CD14-positive monocyte (primary cell): ENCODE measurements at regions not wholly inside any gene's neighbourhood (a gene's known extent, or its start where the extent isn't known, plus 50 kb on each side); places are given as distances from the start of the nearest gene placed in this dataset.

Experiments
- DNase-seq, 3 donors: peaks; one replicate each; pipeline ENCODE4 v3.0.0-alpha.2; 2011 to 2022
- H2AFZ ChIP-seq: 2 replicates; pipeline ENCODE4 v1.6.0; 2012; ENCODE audit warnings: mild to moderate bottlenecking, low read depth, low read length, inconsistent platforms; ENCODE audit not compliant: insufficient read depth, poor library complexity, severe bottlenecking
- H3K27ac ChIP-seq, 2 donors: 1 replicate in 1 of 2; 2 replicates in 1 of 2; pipeline ENCODE4 v1.5.1; 2012 to 2013; ENCODE audit warnings: low read length in 2 of 2, control low read depth in 1 of 2, inconsistent platforms in 1 of 2, low read depth in 1 of 2, mild to moderate bottlenecking in 1 of 2
- H3K27me3 ChIP-seq, 2 donors: one replicate each; pipeline versions ENCODE4 v1.6.0 to v1.6.1; 2011 to 2013; ENCODE audit warnings: low read length in 2 of 2; ENCODE audit not compliant: control insufficient read depth in 2 of 2, insufficient read depth in 2 of 2
- H3K36me3 ChIP-seq, 2 donors: replicated peaks in 1 of 2; 1 replicate in 1 of 2; 2 replicates in 1 of 2; pipeline versions ENCODE4 v1.5.1 to v1.6.1; 2012 to 2013; ENCODE audit warnings: low read length in 2 of 2, control low read depth in 1 of 2, inconsistent platforms in 1 of 2, mild to moderate bottlenecking in 1 of 2; ENCODE audit not compliant: insufficient read depth in 2 of 2, control insufficient read depth in 1 of 2
- H3K4me1 ChIP-seq, 2 donors: 1 replicate in 1 of 2; 2 replicates in 1 of 2; pipeline versions ENCODE4 v1.5.1 to v1.6.1; 2012 to 2013; ENCODE audit warnings: low read length in 2 of 2, control low read depth in 1 of 2, inconsistent platforms in 1 of 2, mild to moderate bottlenecking in 1 of 2, moderate library complexity in 1 of 2; ENCODE audit not compliant: insufficient read depth in 2 of 2, control insufficient read depth in 1 of 2
- H3K4me2 ChIP-seq: replicated peaks from 2 replicates; pipeline ENCODE3; 2012; ENCODE audit warnings: low read length, moderate library complexity, mild to moderate bottlenecking; ENCODE audit not compliant: poor library complexity, severe bottlenecking; ENCODE audit errors: extremely low read depth
- H3K4me3 ChIP-seq, 3 experiments: fragments of 200-600 bp in 1 of 3; sonication (generic) in 1 of 3; replicated peaks in 1 of 3; 1 replicate in 2 of 3; 2 replicates in 1 of 3; pipeline ENCODE4 v1.5.1; 2011 to 2013; ENCODE audit warnings: low read length in 3 of 3, mild to moderate bottlenecking in 3 of 3, control low read depth in 2 of 3, low read depth in 2 of 3, inconsistent platforms in 1 of 3, moderate library complexity in 1 of 3
- H3K79me2 ChIP-seq: 2 replicates; pipeline ENCODE4 v1.6.0; 2012; ENCODE audit warnings: mild to moderate bottlenecking, control low read depth, inconsistent platforms, low read length, moderate library complexity; ENCODE audit not compliant: insufficient read depth
- H3K9ac ChIP-seq: 2 replicates; pipeline ENCODE4 v1.6.0; 2017; ENCODE audit warnings: low read length, mild to moderate bottlenecking; ENCODE audit not compliant: insufficient read depth, poor library complexity, severe bottlenecking
- H3K9me3 ChIP-seq, 2 donors: replicated peaks in 1 of 2; 1 replicate in 1 of 2; 2 replicates in 1 of 2; pipeline versions ENCODE4 v1.5.1 to v1.6.1; 2012 to 2013; ENCODE audit warnings: low read length in 2 of 2, control low read depth in 1 of 2; ENCODE audit not compliant: control insufficient read depth in 1 of 2, insufficient read depth in 1 of 2
- H4K20me1 ChIP-seq: 2 replicates; pipeline ENCODE4 v1.6.0; 2012; ENCODE audit warnings: mild to moderate bottlenecking, low read length, control low read depth, moderate library complexity; ENCODE audit not compliant: insufficient read depth
- H3K27ac Mint-ChIP-seq, 7 donors: one replicate each; pipeline ENCODE4 v1.8.0; 2020; ENCODE audit warnings: mild to moderate bottlenecking in 7 of 7, mixed read lengths in 7 of 7, moderate library complexity in 6 of 7, inconsistent platforms in 2 of 7
- H3K27me3 Mint-ChIP-seq, 3 donors: one replicate each; pipeline ENCODE4 v1.8.0; 2021 to 2022; ENCODE audit warnings: low read depth in 3 of 3, mild to moderate bottlenecking in 3 of 3, mixed read lengths in 3 of 3, moderate library complexity in 3 of 3, inconsistent platforms in 1 of 3
- H3K36me3 Mint-ChIP-seq, 2 donors: one replicate each; pipeline ENCODE4 v1.8.0; 2020; ENCODE audit warnings: mixed read lengths in 2 of 2, inconsistent platforms in 1 of 2, mild to moderate bottlenecking in 1 of 2
- H3K4me1 Mint-ChIP-seq: one replicate; pipeline ENCODE4 v1.8.0; 2020; ENCODE audit warnings: mild to moderate bottlenecking, mixed read lengths
- H3K4me3 Mint-ChIP-seq, 2 donors: one replicate each; pipeline ENCODE4 v1.8.0; 2020; ENCODE audit warnings: mild to moderate bottlenecking in 2 of 2, mixed read lengths in 2 of 2, moderate library complexity in 1 of 2
- H3K9me3 Mint-ChIP-seq, 7 donors: one replicate each; pipeline ENCODE4 v1.8.0; 2020 to 2022; ENCODE audit warnings: mixed read lengths in 7 of 7, mild to moderate bottlenecking in 6 of 7, moderate library complexity in 6 of 7, inconsistent platforms in 2 of 7
- WGBS: methylation state at CpG from one replicate; pipeline ENCODE4 v1.1.5; 2013; ENCODE audit warnings: missing lambda C conversion rate; ENCODE audit not compliant: insufficient coverage; 5-methylcytosine and 5-hydroxymethylcytosine counted together
- intact Hi-C, 2 donors: fragments of 100-400 bp; cut with micrococcal nuclease; formaldehyde crosslinking; loops; one replicate each; pipeline versions ENCODE4 v1.15.0 to v1.15.1; 2023
- TF ChIP-seq, protein P1 (sequence below): fragments of 200-600 bp; IDR thresholded peaks from one replicate; pipeline ENCODE4 v1.8.0; 2022; ENCODE audit warnings: antibody characterized with exemption, mild to moderate bottlenecking

DNA sequence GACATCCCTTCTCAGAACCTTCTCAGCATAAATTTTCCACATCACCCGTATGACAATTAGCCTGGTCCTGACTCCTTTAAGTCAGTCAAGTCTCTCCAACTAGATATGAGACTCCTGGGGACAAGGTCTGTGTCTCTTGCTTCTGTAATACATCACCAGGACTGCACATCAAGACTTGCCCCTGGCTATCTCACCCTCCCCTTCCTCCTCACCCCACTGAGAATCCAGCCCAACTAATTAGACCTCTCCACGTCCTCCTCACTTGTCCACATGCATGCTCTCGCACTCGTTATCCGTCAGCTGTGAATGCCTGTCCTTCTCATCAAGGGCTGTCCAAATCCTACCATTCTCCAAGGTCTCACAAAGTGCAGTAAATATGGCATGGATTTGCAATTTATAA is 542.8 kb downstream of the PTPRU start:
- H3K4me1 Mint-ChIP-seq: no peaks in the 10 kb centered on the region
- no peak overlapping the region for H3K27ac Mint-ChIP-seq

GRCh38 chr1:29777522-29777921 is 541.2 kb downstream of the PTPRU start:
- Histone ChIP-seq H4K20me1 (no peaks in the 10 kb centered on the region), H3K79me2 (no peaks in the 10 kb centered on the region), H3K27ac (no peak overlapping the region), H3K4me2 (no peak overlapping the region), H3K9me3 (no peaks in the 10 kb centered on the region), H3K36me3 (no peaks in the 10 kb centered on the region), H2AFZ (no peak overlapping the region), H3K27me3 (peaks cover 0 to 3% of the 10 kb centered on the region in 2 donors), H3K4me3 (no peak overlapping the region), H3K9ac (no peak overlapping the region), H3K4me1 (no peaks in the 10 kb centered on the region)
- TF ChIP-seq, protein P1, sequence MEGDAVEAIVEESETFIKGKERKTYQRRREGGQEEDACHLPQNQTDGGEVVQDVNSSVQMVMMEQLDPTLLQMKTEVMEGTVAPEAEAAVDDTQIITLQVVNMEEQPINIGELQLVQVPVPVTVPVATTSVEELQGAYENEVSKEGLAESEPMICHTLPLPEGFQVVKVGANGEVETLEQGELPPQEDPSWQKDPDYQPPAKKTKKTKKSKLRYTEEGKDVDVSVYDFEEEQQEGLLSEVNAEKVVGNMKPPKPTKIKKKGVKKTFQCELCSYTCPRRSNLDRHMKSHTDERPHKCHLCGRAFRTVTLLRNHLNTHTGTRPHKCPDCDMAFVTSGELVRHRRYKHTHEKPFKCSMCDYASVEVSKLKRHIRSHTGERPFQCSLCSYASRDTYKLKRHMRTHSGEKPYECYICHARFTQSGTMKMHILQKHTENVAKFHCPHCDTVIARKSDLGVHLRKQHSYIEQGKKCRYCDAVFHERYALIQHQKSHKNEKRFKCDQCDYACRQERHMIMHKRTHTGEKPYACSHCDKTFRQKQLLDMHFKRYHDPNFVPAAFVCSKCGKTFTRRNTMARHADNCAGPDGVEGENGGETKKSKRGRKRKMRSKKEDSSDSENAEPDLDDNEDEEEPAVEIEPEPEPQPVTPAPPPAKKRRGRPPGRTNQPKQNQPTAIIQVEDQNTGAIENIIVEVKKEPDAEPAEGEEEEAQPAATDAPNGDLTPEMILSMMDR: no peak
- Mint-ChIP-seq H3K9me3 (peaks cover 2 to 7% (median 4%) of the 10 kb centered on the region in 7 donors), H3K27me3 (peaks cover 4 to 11% (median 7%) of the 10 kb centered on the region in 3 donors), H3K27ac (no peak overlapping the region), H3K4me1 (no peaks in the 10 kb centered on the region), H3K4me3 (no peak overlapping the region), H3K36me3 (no peaks in the 10 kb centered on the region)
- no peak for DNase-seq
- intact Hi-C loops: no loop called here
- no CpG with 5 or more reads among the region's 2 CpGs for WGBS

More for the DNA sequence above, 542.8 kb downstream of the PTPRU start:
- H3K9ac ChIP-seq: no peak overlapping the region
- peaks cover 0 to 3% of the 10 kb centered on the region in 2 donors for H3K27me3 ChIP-seq
- Mint-ChIP-seq H3K9me3 (peaks cover 2 to 5% (median 4%) of the 10 kb centered on the region in 7 donors), H3K4me3 (no peak overlapping the region), H3K27me3 (peaks cover 5 to 9% (median 6%) of the 10 kb centered on the region in 3 donors), H3K36me3 (no peaks in the 10 kb centered on the region)
- no peak overlapping the region for H2AFZ ChIP-seq
- H3K27ac ChIP-seq: no peak overlapping the region
- TF ChIP-seq, protein P1: no peak
- 90% methylated on average over 1 of the region's 5 CpGs for WGBS
- no peaks in the 10 kb centered on the region for H3K79me2 ChIP-seq
- H3K4me2 ChIP-seq: no peak overlapping the region
- H3K4me3 ChIP-seq: no peak overlapping the region
- no peaks in the 10 kb centered on the region for H4K20me1 ChIP-seq
- intact Hi-C loops: no loop called here
- H3K36me3 ChIP-seq: no peaks in the 10 kb centered on the region
- H3K4me1 ChIP-seq: no peaks in the 10 kb centered on the region
- no peak for DNase-seq
- H3K9me3 ChIP-seq: no peaks in the 10 kb centered on the region
